HFFc6 (cell line): ENCODE measurements at regions not wholly inside any gene's neighbourhood (a gene's known extent, or its start where the extent isn't known, plus 50 kb on each side); places are given as distances from the start of the nearest gene placed in this dataset.
"Not testable (repeated sequence)": the region's sequence is repeated elsewhere in the genome, so short reads cannot be mapped to it uniquely, and the experiment has no call there.

Source experiments
- DNase-seq: peaks from one replicate; pipeline ENCODE4 v3.0.0-alpha.2; 2018
- H3K27ac Mint-ChIP-seq: 2 replicates; pipeline ENCODE4 v1.8.0; 2020; ENCODE audit warnings: mild to moderate bottlenecking, mixed read lengths
- H3K27me3 Mint-ChIP-seq: 2 replicates; pipeline ENCODE4 v1.8.0; 2021; ENCODE audit warnings: mild to moderate bottlenecking, moderate library complexity, mixed read lengths; ENCODE audit not compliant: insufficient read depth
- H3K36me3 Mint-ChIP-seq: 2 replicates; pipeline ENCODE4 v1.8.0; 2021; ENCODE audit warnings: low read depth, mixed read lengths
- H3K4me1 Mint-ChIP-seq: 2 replicates; pipeline ENCODE4 v1.8.0; 2020; ENCODE audit warnings: low read depth, mixed read lengths
- H3K4me3 Mint-ChIP-seq: 2 replicates; pipeline ENCODE4 v1.8.0; 2020; ENCODE audit warnings: mild to moderate bottlenecking, moderate library complexity, mixed read lengths
- H3K9me3 Mint-ChIP-seq: 2 replicates; pipeline ENCODE4 v1.8.0; 2020; ENCODE audit warnings: mild to moderate bottlenecking, mixed read lengths
- CTCF ChIP-seq: fragments of 200-600 bp; sonication (generic); IDR thresholded peaks from 2 replicates; pipeline ENCODE4 v1.5.0; 2021; ENCODE audit warnings: antibody characterized with exemption, mild to moderate bottlenecking

GRCh38 chr10:106023329-106023728 is 1141.2 kb downstream of the SORCS1 start:
- peaks cover 21% of the 10 kb centered on the region for H3K9me3 Mint-ChIP-seq
- H3K27me3 Mint-ChIP-seq = no peaks in the 10 kb centered on the region; the same call in 1 of the 2 replicates
- no peak for TF ChIP-seq CTCF
- no peak overlapping the region for H3K4me3 Mint-ChIP-seq
- H3K4me1 Mint-ChIP-seq = no peaks in the 10 kb centered on the region
- no peaks in the 10 kb centered on the region for H3K36me3 Mint-ChIP-seq
- DNase-seq = no peak
- no peak overlapping the region for H3K27ac Mint-ChIP-seq

DNA sequence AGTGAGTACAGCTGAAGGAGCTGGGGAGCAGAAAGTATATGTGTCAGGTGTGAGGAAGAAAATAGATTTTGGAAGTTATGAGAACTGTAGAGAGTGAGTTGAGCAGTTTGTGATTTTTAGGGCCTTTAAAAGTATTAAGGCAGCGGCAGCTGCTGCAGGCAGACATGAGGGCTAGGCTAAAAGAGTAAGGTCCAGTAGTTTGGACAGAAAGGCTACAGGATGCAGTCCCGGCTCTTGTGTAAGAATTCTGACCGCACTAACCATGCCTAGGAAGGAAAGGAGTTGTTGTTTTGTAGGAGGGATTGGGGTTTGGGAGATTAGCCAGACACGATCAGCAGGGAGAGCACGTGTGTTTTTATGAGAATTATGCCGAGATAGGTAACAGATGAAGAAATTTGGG is 1144.9 kb downstream of the SORCS1 start:
- not testable (repeated sequence) for DNase-seq, H3K27ac Mint-ChIP-seq, H3K4me1 Mint-ChIP-seq, H3K27me3 Mint-ChIP-seq, H3K4me3 Mint-ChIP-seq, H3K36me3 Mint-ChIP-seq
- peaks cover 23% of the 10 kb centered on the region for H3K9me3 Mint-ChIP-seq

GRCh38 chr10:106015369-106016199 is 1148.9 kb downstream of the SORCS1 start:
- H3K27ac Mint-ChIP-seq, H3K27me3 Mint-ChIP-seq, DNase-seq, H3K4me3 Mint-ChIP-seq, H3K36me3 Mint-ChIP-seq, H3K4me1 Mint-ChIP-seq: not testable (repeated sequence)
- H3K9me3 Mint-ChIP-seq = peaks cover 30% of the 10 kb centered on the region

GRCh38 chr10:106011250-106011649 is 1153.3 kb downstream of the SORCS1 start:
- Mint-ChIP-seq H3K4me3 (no peak overlapping the region), H3K27ac (no peak overlapping the region), H3K4me1 (no peaks in the 10 kb centered on the region), H3K9me3 (peaks cover 32% of the 10 kb centered on the region), H3K36me3 (no peaks in the 10 kb centered on the region), H3K27me3 (no peaks in the 10 kb centered on the region)
- TF ChIP-seq CTCF = no peak
- DNase-seq = no peak

DNA sequence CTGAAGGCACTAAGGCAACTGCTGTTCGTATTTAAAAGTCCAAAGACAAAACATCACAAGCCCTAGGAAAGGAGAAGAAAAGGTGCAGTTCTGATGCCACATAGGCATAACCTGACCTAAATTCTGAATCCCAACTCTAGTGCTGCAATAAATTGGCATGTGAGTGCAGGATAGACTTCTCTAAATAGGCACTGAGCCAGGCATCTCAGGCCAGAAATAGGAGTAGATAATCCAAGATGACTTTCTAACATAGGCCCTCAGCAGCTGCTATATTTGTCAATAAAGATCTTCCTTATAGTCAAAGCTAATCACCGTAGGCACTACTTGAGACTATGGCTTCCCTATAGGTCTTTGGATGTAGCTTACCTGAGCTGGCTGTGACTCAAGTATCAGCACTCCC is 1163.8 kb downstream of the SORCS1 start:
- Mint-ChIP-seq H3K4me3 (no peak overlapping the region), H3K9me3 (peaks cover 20% of the 10 kb centered on the region), H3K4me1 (no peaks in the 10 kb centered on the region), H3K36me3 (peaks cover 4% of the 10 kb centered on the region; the same call in 1 of the 2 replicates), H3K27me3 (no peaks in the 10 kb centered on the region), H3K27ac (no peak overlapping the region)
- DNase-seq = no peak
- no peak for TF ChIP-seq CTCF

GRCh38 chr10:105993609-105994008 is 1170.9 kb downstream of the SORCS1 start:
- Mint-ChIP-seq H3K9me3 (peaks cover 22% of the 10 kb centered on the region), H3K36me3 (no peaks in the 10 kb centered on the region), H3K4me1 (no peaks in the 10 kb centered on the region), H3K27ac (no peak overlapping the region), H3K4me3 (no peak overlapping the region), H3K27me3 (no peaks in the 10 kb centered on the region)
- no peak for DNase-seq
- no peak for TF ChIP-seq CTCF
